Epithelial cell of proximal tubule (primary cell): ENCODE measurements at regions not wholly inside any gene's neighbourhood (a gene's known extent, or its start where the extent isn't known, plus 50 kb on each side); places are given as distances from the start of the nearest gene placed in this dataset.
"Not testable (repeated sequence)": the region's sequence is repeated elsewhere in the genome, so short reads cannot be mapped to it uniquely, and the experiment has no call there.

Source experiments
- DNase-seq: peaks from one replicate; pipeline ENCODE4 v3.0.0-alpha.2; 2011; ENCODE audit warnings: low read depth
- H3K4me3 ChIP-seq: 2 replicates; pipeline ENCODE4 v1.5.1; 2011; ENCODE audit warnings: low read depth, mild to moderate bottlenecking, low read length

GRCh38 chr16:88246955-88247582 lies 135.7 kb upstream of the ZNF469 start:
- DNase-seq, H3K4me3 ChIP-seq: not testable (repeated sequence)

- H3K4me3 ChIP-seq, DNase-seq: not testable (repeated sequence)
Observed at GRCh38 chr16:88247583-88247966, 135.2 kb upstream of the ZNF469 start.

- DNase-seq, H3K4me3 ChIP-seq: not testable (repeated sequence)
Observed at GRCh38 chr16:88248761-88249160, 134.0 kb upstream of the ZNF469 start.

GRCh38 chr16:88250381-88250780 lies 132.4 kb upstream of the ZNF469 start:
- H3K4me3 ChIP-seq, DNase-seq: not testable (repeated sequence)

- DNase-seq, H3K4me3 ChIP-seq: not testable (repeated sequence)
Observed at GRCh38 chr16:88252057-88252794, 130.5 kb upstream of the ZNF469 start.

GRCh38 chr16:88258141-88258540 lies 124.6 kb upstream of the ZNF469 start:
- not testable (repeated sequence) for H3K4me3 ChIP-seq, DNase-seq

- not testable (repeated sequence) for H3K4me3 ChIP-seq, DNase-seq
Observed at GRCh38 chr16:88258764-88259525, 123.8 kb upstream of the ZNF469 start.

- not testable (repeated sequence) for H3K4me3 ChIP-seq, DNase-seq
Observed at GRCh38 chr16:88259538-88259937, 123.2 kb upstream of the ZNF469 start.

GRCh38 chr16:88260146-88260545 lies 122.6 kb upstream of the ZNF469 start:
- not testable (repeated sequence) for DNase-seq, H3K4me3 ChIP-seq

- H3K4me3 ChIP-seq, DNase-seq: not testable (repeated sequence)
Observed at GRCh38 chr16:88260881-88261665, 121.7 kb upstream of the ZNF469 start.

- H3K4me3 ChIP-seq, DNase-seq: not testable (repeated sequence)
Observed at GRCh38 chr16:88261814-88262605, 120.7 kb upstream of the ZNF469 start.

- DNase-seq, H3K4me3 ChIP-seq: not testable (repeated sequence)
Observed at GRCh38 chr16:88262858-88263563, 119.7 kb upstream of the ZNF469 start.

- not testable (repeated sequence) for DNase-seq, H3K4me3 ChIP-seq
Observed at GRCh38 chr16:88263681-88264287, 119.0 kb upstream of the ZNF469 start.
